ENCODE measurements at regions not wholly inside any gene's neighbourhood (a gene's known extent, or its start where the extent isn't known, plus 50 kb on each side); places are given as distances from the start of the nearest gene placed in this dataset.
A peak's percentile ranks its signal among the peaks of the same experiment; 100 is the strongest.

DNA sequence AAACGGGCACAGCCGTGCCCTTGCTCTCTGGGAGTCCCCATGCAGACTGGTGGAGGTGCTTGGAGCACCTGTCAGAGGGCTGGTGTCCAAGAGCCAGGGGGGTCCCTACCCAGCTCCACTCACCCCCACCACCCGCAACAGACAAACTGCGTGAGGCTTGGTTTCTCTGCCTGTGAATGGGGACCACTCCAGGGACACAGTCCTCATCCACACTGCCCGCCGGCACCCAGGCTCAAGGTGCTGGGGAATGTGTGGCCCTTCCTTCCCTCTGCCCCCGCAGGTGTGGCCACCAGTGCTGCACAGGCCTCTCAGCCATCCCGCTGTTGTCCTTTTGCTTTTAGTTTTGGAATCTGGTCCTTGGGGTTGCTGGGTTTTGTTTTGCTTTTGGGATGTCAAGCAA lies 136.5 kb upstream of the ZNF236 start:
- no peak for DNase-seq (ENCODE audit: low read depth in 2 of 2)

DNA sequence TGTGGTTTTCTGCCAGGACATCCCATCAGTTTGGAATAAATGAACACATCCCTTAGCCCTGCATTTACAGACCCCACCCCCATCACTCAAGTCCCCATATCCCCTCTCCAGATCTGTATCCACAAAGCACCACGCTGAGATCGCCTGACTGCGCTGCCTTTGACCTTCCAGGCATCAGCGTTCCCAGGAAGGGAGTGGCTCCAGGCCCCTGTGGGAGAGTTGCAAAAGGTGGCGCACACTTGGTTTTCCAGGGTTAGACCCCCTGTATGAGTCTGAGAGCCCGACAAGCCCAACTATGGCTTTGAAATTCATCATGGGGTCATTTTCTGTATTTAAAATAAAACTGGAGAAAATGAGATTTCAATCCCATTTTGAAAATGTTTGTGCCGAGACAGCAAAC lies 137.0 kb upstream of the ZNF236 start:
- DNase-seq (ENCODE audit: low read depth in 2 of 2) = no peak

GRCh38 chr18:76684265-76684664 lies 138.1 kb upstream of the ZNF236 start:
- no peak for DNase-seq (ENCODE audit: low read depth in 2 of 2)

GRCh38 chr18:76679945-76680344 lies 142.4 kb upstream of the ZNF236 start:
- DNase-seq (ENCODE audit: low read depth in 2 of 2) = no peak

DNA sequence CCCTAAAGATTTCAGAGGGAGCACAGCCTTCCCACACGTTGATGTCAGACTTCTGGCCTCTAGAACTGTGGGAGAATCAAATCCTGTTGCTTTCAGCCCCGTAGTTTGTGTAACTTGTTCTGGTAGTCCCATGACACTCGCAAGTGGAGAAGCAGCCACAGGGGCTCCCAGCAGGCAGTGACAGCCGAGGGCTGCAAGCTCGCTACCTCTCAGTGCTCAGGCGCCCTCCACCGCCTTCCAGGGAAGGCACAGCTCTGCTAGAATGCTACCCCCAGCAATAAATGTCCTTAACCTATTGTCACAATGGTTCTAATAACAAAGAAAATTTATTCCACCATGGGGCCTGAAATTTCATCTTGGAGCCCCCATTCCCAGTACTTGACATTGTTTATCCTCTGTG lies 143.1 kb upstream of the ZNF236 start:
- DNase-seq (ENCODE audit: low read depth in 2 of 2) = no peak

DNA sequence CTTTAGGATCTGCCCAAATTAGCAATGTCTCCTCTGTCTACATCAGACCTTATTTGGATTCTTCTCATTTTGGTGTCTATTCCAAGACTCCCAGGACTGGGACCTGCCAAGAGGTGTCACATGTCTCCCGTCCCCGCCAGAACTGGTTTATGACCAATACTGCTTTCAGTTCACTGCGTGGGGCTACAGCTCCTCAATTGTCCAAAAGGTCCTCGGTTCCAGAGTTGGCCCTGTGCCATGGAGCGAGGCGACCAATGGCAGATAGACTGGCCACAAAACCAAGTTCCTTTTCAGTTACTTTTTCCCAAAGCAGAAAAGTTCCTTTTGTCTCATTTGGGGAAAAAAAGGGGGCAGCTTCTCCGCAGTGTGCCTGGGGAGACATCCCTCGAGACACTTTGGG lies 144.1 kb upstream of the ZNF236 start:
- no peak for DNase-seq (ENCODE audit: low read depth in 2 of 2)

DNA sequence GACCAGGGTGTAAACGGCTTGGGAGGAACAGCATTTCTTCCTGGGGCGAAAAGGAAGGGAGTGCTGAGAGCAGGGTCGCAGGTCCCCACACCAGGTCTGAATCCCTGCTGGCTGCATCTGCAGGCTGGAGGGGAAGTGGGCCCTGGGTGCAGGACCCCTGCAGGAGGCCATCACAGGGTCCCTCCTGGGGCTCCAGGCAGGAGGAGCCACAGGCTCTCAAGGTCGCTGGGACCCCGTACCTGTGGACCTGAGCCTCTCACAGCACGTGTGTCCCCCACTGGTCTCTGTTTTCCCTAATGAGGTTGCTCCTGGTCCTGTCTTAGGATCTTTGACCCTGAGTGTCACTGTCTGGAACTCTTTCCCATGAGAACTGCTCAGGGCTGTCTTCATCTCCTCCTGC lies 147.8 kb upstream of the ZNF236 start:
- DNase-seq (ENCODE audit: low read depth in 2 of 2) = no peak

- DNase-seq (ENCODE audit: low read depth in 2 of 2) = no peak
Measured at GRCh38 chr18:76673281-76674185, 148.8 kb upstream of the ZNF236 start.

DNA sequence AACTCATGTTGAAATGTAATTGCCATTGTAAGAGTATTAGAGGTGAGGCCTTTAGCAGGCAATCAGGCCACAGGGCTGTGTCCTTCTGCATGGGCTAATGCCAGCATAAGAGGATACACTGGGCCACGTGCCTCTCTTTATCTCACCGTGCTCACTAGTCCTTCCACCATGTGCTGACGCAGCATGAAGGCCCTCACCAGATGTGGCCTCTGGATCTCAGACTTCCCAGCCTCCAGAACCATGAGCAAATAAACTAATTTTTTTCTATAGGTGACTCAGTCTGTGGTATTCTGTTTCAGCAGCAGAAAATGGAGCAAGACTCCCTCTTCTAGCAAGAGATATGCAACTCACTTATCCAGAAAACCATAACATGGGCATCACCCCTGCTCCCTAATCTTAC lies 149.7 kb upstream of the ZNF236 start:
- DNase-seq (ENCODE audit: low read depth in 2 of 2) = no peak

DNA sequence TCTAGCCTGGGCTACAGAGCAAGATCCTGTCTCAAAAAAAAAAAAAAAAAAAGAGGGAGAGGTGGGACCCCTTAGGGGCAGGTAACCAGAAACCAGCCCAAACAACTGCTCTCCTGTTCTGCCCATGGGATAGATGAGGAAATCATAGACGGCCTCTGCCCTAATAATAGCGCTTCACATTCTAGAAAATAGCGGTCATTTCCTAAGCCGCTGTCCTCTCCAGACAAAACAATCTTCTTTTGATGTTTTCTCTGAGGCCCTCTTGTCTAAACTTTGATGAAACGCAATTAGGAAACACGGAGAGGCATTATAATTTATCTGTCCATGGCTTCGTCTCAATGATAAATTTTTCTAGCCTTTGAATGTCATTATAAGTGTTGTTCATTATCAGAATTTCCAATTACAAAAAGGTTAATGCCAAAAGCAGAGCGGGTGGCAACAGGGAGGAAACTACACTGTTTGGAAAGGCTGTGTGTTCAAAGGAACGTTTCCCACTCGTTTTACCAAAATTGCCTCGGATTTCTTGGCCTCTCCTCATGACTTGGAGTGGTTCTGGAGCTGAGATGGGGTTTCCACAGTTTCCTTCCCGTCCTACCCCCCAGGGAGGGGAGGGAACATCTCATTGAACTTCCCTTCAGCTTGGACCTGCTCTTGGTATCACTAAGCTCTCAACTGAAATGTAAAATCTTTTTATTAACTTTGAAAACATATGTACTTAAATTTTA lies 151.6 kb upstream of the ZNF236 start:
- no peak for DNase-seq (ENCODE audit: low read depth in 2 of 2)

GRCh38 chr18:76668546-76668945 lies 153.8 kb upstream of the ZNF236 start:
- no peak for DNase-seq (ENCODE audit: low read depth in 2 of 2)

DNA sequence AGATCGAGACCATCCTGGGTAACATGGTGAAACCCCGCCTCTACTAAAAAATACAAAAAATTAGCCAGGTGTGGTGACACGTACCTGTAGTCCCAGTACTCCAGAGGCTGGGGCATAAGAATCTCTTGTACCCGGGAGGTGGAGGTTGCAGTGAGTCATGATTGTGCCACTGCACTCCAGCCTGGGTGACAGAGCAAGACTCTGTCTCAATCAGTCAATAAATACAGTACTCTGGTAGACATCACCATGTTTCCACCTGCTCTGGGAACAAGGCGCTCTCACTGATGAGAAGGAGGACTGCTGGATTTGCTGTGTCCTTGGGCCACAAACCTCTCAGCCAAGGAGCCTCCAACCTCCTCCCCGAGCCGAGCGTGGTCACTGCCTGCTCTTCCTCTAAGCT lies 154.2 kb upstream of the ZNF236 start:
- DNase-seq (ENCODE audit: low read depth in 2 of 2) = no peak

DNA sequence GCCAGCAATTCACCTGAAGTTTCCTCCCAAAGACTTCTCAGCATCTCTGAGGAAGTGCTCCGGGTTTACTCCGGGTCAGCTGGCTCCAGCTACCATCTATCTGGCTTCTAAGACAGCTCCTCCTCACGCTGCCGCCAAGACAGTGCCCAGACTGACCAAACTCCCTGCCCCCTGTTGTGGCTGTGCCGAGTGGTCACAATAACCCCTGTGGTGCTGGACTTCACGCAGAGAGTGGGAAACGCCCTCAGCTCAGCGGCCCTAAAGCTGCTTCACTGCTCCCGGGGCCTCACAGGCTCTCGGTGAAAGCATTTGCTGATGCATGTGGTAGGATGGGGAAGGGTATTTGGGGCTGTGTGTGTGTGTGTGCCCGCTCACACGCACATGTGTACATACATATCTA lies 154.8 kb upstream of the ZNF236 start:
- no peak for DNase-seq (ENCODE audit: low read depth in 2 of 2)

DNA sequence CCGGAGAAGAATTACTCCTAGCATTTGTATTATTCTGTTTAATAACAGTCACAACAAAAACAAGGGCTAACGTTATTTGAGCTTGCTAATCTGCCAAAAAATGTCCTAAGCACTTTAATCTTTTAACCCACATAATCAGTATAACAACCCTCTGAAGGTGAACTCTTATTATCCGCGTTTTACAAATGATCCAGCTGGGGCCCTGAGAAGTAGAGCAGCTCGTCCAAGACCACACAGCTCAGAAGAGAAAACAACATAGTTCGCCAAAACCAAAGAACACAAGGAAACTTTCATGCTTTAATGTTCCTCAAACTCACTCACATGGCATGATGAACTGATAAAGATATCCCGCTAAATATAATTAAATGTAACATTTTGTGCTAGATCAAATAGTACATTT lies 159.7 kb upstream of the ZNF236 start:
- no peak for DNase-seq (ENCODE audit: low read depth in 2 of 2)

DNA sequence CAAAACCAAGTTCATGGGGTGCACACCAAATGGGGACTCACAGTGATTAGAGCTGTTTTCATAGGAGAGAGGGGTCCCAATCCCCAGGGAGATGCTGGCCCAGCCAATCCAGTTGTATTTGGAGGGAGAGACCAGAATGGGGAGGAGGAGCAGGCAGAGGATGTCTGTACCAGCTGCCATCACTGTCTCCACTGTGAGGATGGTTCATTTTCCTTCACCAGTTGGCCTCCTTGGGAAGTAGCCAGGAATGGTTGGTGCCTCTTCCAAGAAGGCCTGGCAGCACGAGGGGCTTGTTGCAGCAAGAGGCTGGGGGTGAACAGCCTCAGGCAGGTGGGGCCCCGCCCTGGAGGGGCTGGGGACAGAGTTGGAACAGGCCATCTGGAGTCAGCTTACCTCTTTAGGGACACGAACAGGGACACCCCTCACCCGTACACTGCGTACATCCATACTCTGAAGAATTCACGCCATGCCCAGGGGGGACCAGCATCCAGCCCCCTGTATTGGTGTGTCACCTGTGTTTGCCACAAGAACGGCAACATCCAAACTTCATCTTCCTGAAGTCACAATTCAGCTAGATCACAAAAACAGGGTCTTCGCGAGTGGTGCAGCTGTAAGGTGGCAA lies 161.7 kb upstream of the ZNF236 start:
- no peak for DNase-seq (ENCODE audit: low read depth in 2 of 2)

GRCh38 chr18:76658627-76659026 lies 163.6 kb upstream of the ZNF516 start:
- peak in 1 of 2 donors; percentile 19 for DNase-seq (ENCODE audit: low read depth in 2 of 2)

DNA sequence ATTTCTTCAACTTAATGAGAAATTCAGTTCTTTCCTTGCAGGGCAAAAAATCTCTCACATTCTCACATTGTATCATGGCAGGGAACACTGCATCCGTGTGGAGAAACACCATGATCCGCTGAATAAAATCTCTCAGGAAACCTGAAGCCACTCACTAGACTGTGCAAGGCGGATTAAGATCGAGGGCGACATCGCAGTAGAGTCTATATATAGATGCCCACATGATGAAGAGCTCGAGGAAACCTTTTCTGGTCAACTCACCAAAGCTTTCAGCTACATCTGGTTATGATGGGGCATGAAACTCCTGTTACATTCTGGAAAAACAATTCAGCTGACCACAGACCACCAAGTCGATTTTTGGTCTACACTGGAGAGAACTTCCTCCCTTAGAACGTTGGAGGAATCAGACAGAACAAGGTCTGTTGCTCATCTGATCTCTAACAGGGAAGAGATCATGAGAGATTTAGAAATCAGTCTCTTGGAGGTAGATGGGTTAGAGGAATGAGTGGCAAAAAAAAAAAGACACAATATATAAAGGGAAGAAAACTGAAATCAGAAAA lies 162.9 kb upstream of the ZNF516 start:
- no peak for DNase-seq (ENCODE audit: low read depth in 2 of 2)

DNA sequence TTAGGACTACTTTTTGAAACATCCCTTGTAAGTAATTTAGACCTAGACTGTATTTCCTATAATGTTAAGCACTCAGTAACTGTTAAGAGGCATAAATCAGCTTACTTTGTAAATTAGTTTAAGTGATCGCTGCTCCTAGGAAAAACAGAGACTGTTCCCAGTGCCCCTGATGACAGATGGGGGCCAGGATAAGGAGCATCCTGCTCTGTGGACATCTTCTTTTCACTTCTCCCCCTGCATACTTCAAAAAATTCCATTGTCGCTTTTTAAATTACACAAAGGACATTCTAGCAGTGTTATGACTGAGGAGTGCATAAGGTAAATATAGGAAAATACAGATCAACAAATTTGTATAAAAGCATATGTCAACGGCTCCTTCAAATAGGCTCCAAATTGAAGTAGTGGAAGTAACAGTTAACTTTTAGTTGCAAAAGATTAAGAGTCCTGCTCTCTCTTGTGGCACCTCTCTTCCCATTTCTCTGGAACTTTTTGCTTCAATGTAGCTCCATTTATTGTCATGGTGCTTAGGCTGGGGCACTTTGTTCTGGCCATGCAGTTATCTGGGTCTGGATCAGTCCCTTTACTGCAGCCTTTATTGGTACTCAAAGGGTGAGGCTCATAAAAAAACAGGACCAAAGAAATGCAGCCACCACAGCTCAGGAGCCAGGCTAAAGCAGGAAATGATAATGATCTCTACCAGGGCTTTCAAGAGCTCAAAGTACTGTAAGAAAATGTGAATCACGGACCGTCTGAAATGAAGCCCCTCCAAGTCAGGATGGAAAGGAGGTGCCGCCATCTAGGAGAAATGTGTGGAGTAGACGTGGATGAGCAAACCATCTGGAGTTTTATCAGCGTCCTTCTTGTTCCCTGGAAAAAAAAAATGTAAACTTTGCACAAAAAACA lies 162.1 kb upstream of the ZNF516 start:
- DNase-seq (ENCODE audit: low read depth in 2 of 2) = no peak

GRCh38 chr18:76654577-76654976 lies 159.5 kb upstream of the ZNF516 start:
- no peak for DNase-seq (ENCODE audit: low read depth in 2 of 2)

- no peak for DNase-seq (ENCODE audit: low read depth in 2 of 2)
Measured at GRCh38 chr18:76647322-76647721, 152.3 kb upstream of the ZNF516 start.

- no peak for DNase-seq (ENCODE audit: low read depth in 2 of 2)
Measured at GRCh38 chr18:76644580-76644979, 149.5 kb upstream of the ZNF516 start.

Measured in stimulated activated CD4-positive, alpha-beta T cell treated with anti-CD3 and anti-CD28 coated beads, Interleukin-15, amount 100 ng/mL, for 48 hours (primary cell).